Prostate gland (tissue), 2 donors: ENCODE measurements at regions not wholly inside any gene's neighbourhood (a gene's known extent, or its start where the extent isn't known, plus 50 kb on each side); places are given as distances from the start of the nearest gene placed in this dataset.

Source experiments
- DNase-seq: peaks from one replicate; pipeline ENCODE4 v3.0.0-alpha.2; 2019; ENCODE audit warnings: low spot score
- H3K27ac ChIP-seq, 2 donors: fragments of 200-600 bp; sonication (generic); 2 replicates each; pipeline ENCODE4 v1.5.1; 2017 to 2019
- H3K27me3 ChIP-seq: fragments of 200-600 bp; sonication (generic); replicated peaks from 2 replicates; pipeline ENCODE4 v1.5.1; 2019; ENCODE audit not compliant: insufficient read depth
- H3K36me3 ChIP-seq, 2 donors: fragments of 200-600 bp; sonication (generic); 1 replicate in 1 of 2; 2 replicates in 1 of 2; pipeline versions ENCODE4 v1.5.1 to v1.8.1; 2017 to 2019
- H3K4me1 ChIP-seq: fragments of 200-600 bp; sonication (generic); replicated peaks from 2 replicates; pipeline ENCODE4 v1.5.1; 2019
- H3K4me3 ChIP-seq, 2 donors: fragments of 200-600 bp; sonication (generic); 2 replicates each; pipeline ENCODE4 v1.5.1; 2017 to 2019
- H3K9me3 ChIP-seq: fragments of 200-600 bp; sonication (generic); 2 replicates; pipeline ENCODE4 v1.5.1; 2017
- CTCF ChIP-seq, 4 experiments: fragments of 200-600 bp in 2 of 4; fragments of 450-650 bp in 2 of 4; sonication (generic) in 2 of 4; IDR thresholded peaks; 1 replicate in 3 of 4; 2 replicates in 1 of 4; pipeline ENCODE4 v1.5.1; 2016 to 2019; ENCODE audit warnings: antibody characterized with exemption in 4 of 4, mild to moderate bottlenecking in 2 of 4, moderate library complexity in 2 of 4
- POLR2A ChIP-seq: fragments of 450-650 bp; IDR thresholded peaks from one replicate; pipeline ENCODE4 v1.6.1; 2016; ENCODE audit warnings: antibody characterized with exemption, mild to moderate bottlenecking
- POLR2AphosphoS5 ChIP-seq: sonication (generic); formaldehyde crosslinking; IDR thresholded peaks from one replicate; pipeline ENCODE4 v1.6.1; 2017; ENCODE audit warnings: antibody characterized with exemption
- WGBS: methylation state at CpG from one replicate; pipeline ENCODE4 v1.1.5; 2018; 5-methylcytosine and 5-hydroxymethylcytosine counted together
- intact Hi-C: fragments of 100-400 bp; cut with DNase I; formaldehyde crosslinking; loops from one replicate; pipeline ENCODE4 v1.14.2; 2022

GRCh38 chr15:93294066-93294465 lies 205.1 kb upstream of the RGMA start:
- TF ChIP-seq CTCF (IDR thresholded peaks at IDR 0.05) (no peak), POLR2A (no peak), POLR2AphosphoS5 (no peak)
- H3K4me1 ChIP-seq: no peaks in the 10 kb centered on the region
- intact Hi-C loops: no loop called here
- H3K36me3 ChIP-seq: no peaks in the 10 kb centered on the region
- no peak overlapping the region for H3K4me3 ChIP-seq
- 88% methylated on average over 1 of the region's 1 CpG for WGBS
- DNase-seq: no peak
- H3K27me3 ChIP-seq: no peaks in the 10 kb centered on the region
- H3K9me3 ChIP-seq: no peaks in the 10 kb centered on the region
- H3K27ac ChIP-seq: no peak overlapping the region

GRCh38 chr15:93291380-93291779 lies 202.4 kb upstream of the RGMA start:
- no peaks in the 10 kb centered on the region for H3K4me1 ChIP-seq
- no peaks in the 10 kb centered on the region for H3K27me3 ChIP-seq
- intact Hi-C loops: no loop called here
- no peak overlapping the region for H3K4me3 ChIP-seq
- DNase-seq: no peak
- H3K36me3 ChIP-seq: no peaks in the 10 kb centered on the region
- TF ChIP-seq POLR2A (no peak), CTCF (IDR thresholded peaks at IDR 0.05) (no peak), POLR2AphosphoS5 (no peak)
- 95% methylated on average over 5 of the region's 5 CpGs for WGBS
- no peaks in the 10 kb centered on the region for H3K9me3 ChIP-seq
- H3K27ac ChIP-seq: no peak overlapping the region

- no peaks in the 10 kb centered on the region for H3K9me3 ChIP-seq
- H3K4me1 ChIP-seq: no peaks in the 10 kb centered on the region
- no peak overlapping the region for H3K4me3 ChIP-seq
- no peaks in the 10 kb centered on the region for H3K27me3 ChIP-seq
- intact Hi-C loops: no loop called here
- WGBS: 72% methylated on average over 4 of the region's 4 CpGs
- H3K36me3 ChIP-seq: no peaks in the 10 kb centered on the region
- no peak overlapping the region for H3K27ac ChIP-seq
- no peak for DNase-seq
- TF ChIP-seq POLR2AphosphoS5: no peak
- no peak for TF ChIP-seq CTCF (IDR thresholded peaks at IDR 0.05)
- TF ChIP-seq POLR2A: no peak
Measured at GRCh38 chr15:93290618-93290946, 201.6 kb upstream of the RGMA start.

- TF ChIP-seq POLR2A (no peak), POLR2AphosphoS5 (no peak), CTCF (IDR thresholded peaks at IDR 0.05) (no peak)
- Histone ChIP-seq H3K4me1 (no peaks in the 10 kb centered on the region), H3K4me3 (no peak overlapping the region), H3K27ac (no peak overlapping the region), H3K36me3 (no peaks in the 10 kb centered on the region), H3K27me3 (no peaks in the 10 kb centered on the region), H3K9me3 (no peaks in the 10 kb centered on the region)
- intact Hi-C loops: no loop called here
- no peak for DNase-seq
- 74% methylated on average over 10 of the region's 10 CpGs for WGBS
Measured at GRCh38 chr15:93289941-93290617, 201.1 kb upstream of the RGMA start.

GRCh38 chr15:93288728-93289294 lies 199.8 kb upstream of the RGMA start:
- Histone ChIP-seq H3K4me3 (no peak overlapping the region), H3K9me3 (no peaks in the 10 kb centered on the region), H3K27me3 (no peaks in the 10 kb centered on the region), H3K27ac (no peak overlapping the region), H3K36me3 (no peaks in the 10 kb centered on the region), H3K4me1 (no peaks in the 10 kb centered on the region)
- intact Hi-C loops: no loop called here
- TF ChIP-seq CTCF (IDR thresholded peaks at IDR 0.05): no peak
- no peak for TF ChIP-seq POLR2A
- TF ChIP-seq POLR2AphosphoS5: no peak
- no peak for DNase-seq
- WGBS: 70% methylated on average over 9 of the region's 9 CpGs
